ENCODE measurements at regions not wholly inside any gene's neighbourhood (a gene's known extent, or its start where the extent isn't known, plus 50 kb on each side); places are given as distances from the start of the nearest gene placed in this dataset.

- TF ChIP-seq MYC (IDR thresholded peaks at IDR 0.05; ENCODE audit: low read depth, low read length) (no peak), CTCF (IDR thresholded peaks at IDR 0.05; ENCODE audit: low read depth, low read length) (no peak), POLR2A (IDR thresholded peaks at IDR 0.05; ENCODE audit: extremely low read depth, insufficient read length) (no peak)
Observed at GRCh38 chr13:107361666-107362065, 793.7 kb upstream of the ARGLU1 start.

Measured in NB4 (cell line).